Central memory CD8-positive, alpha-beta T cell (primary cell): ENCODE measurements at regions not wholly inside any gene's neighbourhood (a gene's known extent, or its start where the extent isn't known, plus 50 kb on each side); places are given as distances from the start of the nearest gene placed in this dataset.

Experiments used
- ATAC-seq: fragments of 150-1000 bp; cut with Tn5 transposase; replicated peaks from 2 replicates; pipeline ENCODE4 v1.10.0; 2022; ENCODE audit warnings: mild to moderate bottlenecking, moderate FRiP score, moderate number of reproducible peaks; ENCODE audit not compliant: poor library complexity, severe bottlenecking; ENCODE audit errors: extremely low read depth
- DNase-seq, 2 donors: peaks; one replicate each; pipeline ENCODE4 v3.0.0; 2021; ENCODE audit warnings: low spot score in 2 of 2
- H3K27ac Mint-ChIP-seq: one replicate; pipeline ENCODE4 v1.8.0; 2022; ENCODE audit warnings: low read depth, mild to moderate bottlenecking, moderate library complexity, mixed read lengths
- H3K27me3 Mint-ChIP-seq: one replicate; pipeline ENCODE4 v1.8.0; 2022; ENCODE audit warnings: mixed read lengths
- H3K36me3 Mint-ChIP-seq: one replicate; pipeline ENCODE4 v1.8.0; 2022; ENCODE audit warnings: mild to moderate bottlenecking, moderate library complexity, mixed read lengths; ENCODE audit not compliant: insufficient read depth
- H3K4me1 Mint-ChIP-seq: one replicate; pipeline ENCODE4 v1.8.0; 2022; ENCODE audit warnings: mixed read lengths
- H3K4me3 Mint-ChIP-seq: one replicate; pipeline ENCODE4 v1.8.0; 2022; ENCODE audit warnings: mild to moderate bottlenecking, moderate library complexity, mixed read lengths
- H3K9me3 Mint-ChIP-seq: one replicate; pipeline ENCODE4 v1.8.0; 2022; ENCODE audit warnings: mixed read lengths

DNA sequence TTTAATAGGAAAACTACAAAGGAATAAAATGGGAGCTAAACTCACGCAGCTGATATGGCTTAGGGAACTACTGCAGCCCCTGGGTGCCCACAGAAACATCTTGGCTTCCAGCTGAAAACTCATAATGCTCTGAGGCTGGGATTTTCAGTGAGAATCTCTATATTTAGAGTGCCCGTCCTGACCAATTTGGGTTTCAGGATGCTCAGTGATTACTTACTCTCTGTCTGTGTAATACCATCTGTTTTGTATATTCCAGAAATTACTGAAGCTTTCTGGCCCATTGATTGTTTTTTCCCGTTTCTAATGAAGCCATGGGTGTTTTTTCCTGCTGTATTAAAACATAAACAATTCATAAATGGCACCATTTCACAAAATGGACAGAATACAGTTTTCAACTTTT is 50.6 kb upstream of the ZNF385D start:
- Mint-ChIP-seq H3K9me3 (peaks cover 30% of the 10 kb centered on the region), H3K27ac (no peak overlapping the region), H3K36me3 (no peaks in the 10 kb centered on the region), H3K4me3 (no peak overlapping the region), H3K4me1 (no peaks in the 10 kb centered on the region), H3K27me3 (no peaks in the 10 kb centered on the region)
- no peak for ATAC-seq
- DNase-seq, result no peak

DNA sequence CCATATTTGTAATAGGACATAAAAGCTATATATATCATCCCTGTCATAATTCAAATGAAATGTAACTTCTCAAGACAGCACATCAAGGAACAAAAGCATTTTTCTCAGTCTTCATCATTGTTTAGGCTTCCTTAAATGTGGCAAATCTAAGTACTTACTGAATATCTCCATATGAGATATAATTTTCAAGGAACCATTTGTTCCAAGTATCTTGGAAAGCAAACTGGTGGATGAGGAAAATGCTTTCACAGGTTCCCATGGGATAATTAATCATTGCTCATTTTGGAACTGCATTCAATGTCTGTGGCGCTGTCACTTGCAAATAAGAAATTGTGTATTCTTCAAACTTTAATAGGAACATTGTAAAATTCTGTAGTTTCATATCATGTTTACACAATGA is 52.6 kb upstream of the ZNF385D start:
- no peaks in the 10 kb centered on the region for H3K4me1 Mint-ChIP-seq
- H3K27ac Mint-ChIP-seq, result no peak overlapping the region
- ATAC-seq, result no peak
- H3K4me3 Mint-ChIP-seq, result no peak overlapping the region
- no peak for DNase-seq
- H3K36me3 Mint-ChIP-seq, result no peaks in the 10 kb centered on the region
- no peaks in the 10 kb centered on the region for H3K27me3 Mint-ChIP-seq
- peaks cover 16% of the 10 kb centered on the region for H3K9me3 Mint-ChIP-seq

- no peak overlapping the region for H3K4me3 Mint-ChIP-seq
- H3K4me1 Mint-ChIP-seq, result no peaks in the 10 kb centered on the region
- no peak overlapping the region for H3K27ac Mint-ChIP-seq
- ATAC-seq, result no peak
- H3K27me3 Mint-ChIP-seq, result no peaks in the 10 kb centered on the region
- peaks cover 8% of the 10 kb centered on the region for H3K9me3 Mint-ChIP-seq
- no peaks in the 10 kb centered on the region for H3K36me3 Mint-ChIP-seq
- no peak for DNase-seq
Observed at GRCh38 chr3:21804330-21804729, 53.3 kb upstream of the ZNF385D start.

DNA sequence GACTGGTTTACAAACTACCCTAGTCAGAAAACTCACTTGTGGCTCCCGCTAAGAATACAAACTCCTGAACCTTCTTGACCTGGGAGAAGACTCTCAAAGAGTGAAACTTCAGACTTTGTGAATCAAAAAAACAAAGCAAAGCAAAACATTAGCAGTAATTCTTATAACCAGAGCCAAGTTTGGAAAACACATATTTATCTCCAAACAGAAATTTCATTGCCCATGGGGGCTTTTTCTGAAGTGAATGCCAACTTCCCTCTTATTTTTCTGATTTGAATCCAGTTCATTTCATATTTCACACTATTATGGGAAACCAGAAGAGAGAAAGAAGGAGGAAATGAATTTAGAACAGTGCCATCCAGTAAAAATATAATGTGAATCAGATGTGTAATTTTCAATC is 55.7 kb upstream of the ZNF385D start:
- ATAC-seq (no peak), DNase-seq (no peak)
- H3K27me3 Mint-ChIP-seq, result no peaks in the 10 kb centered on the region
- no peak overlapping the region for H3K4me3 Mint-ChIP-seq
- H3K36me3 Mint-ChIP-seq, result no peaks in the 10 kb centered on the region
- H3K4me1 Mint-ChIP-seq, result no peaks in the 10 kb centered on the region
- H3K9me3 Mint-ChIP-seq, result peaks cover 6% of the 10 kb centered on the region
- no peak overlapping the region for H3K27ac Mint-ChIP-seq

GRCh38 chr3:21825684-21826083 is 74.7 kb upstream of the ZNF385D start:
- Mint-ChIP-seq H3K27me3 (no peaks in the 10 kb centered on the region), H3K4me1 (no peaks in the 10 kb centered on the region), H3K27ac (no peak overlapping the region), H3K36me3 (no peaks in the 10 kb centered on the region), H3K4me3 (no peak overlapping the region), H3K9me3 (peaks cover 20% of the 10 kb centered on the region)
- no peak for ATAC-seq
- no peak for DNase-seq

DNA sequence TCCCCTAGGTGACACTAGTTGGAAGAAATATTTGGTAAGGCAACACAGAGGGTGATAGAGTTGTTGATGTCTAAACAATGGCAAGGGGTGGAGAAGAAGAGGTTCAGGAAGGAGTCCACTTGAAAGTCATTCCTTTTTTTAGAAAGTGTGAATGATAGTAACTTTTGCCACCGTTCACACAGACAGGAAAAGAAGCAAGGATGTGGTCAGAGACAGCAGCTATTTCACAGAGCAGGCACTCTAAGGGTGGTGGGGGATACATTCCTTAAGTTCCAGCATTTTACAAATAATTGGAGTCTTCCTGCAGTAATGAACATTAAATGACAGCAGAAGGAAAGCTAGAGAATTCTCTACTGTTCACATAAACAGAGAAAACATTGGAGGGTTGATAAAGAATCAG is 75.4 kb upstream of the ZNF385D start:
- no peaks in the 10 kb centered on the region for H3K36me3 Mint-ChIP-seq
- no peaks in the 10 kb centered on the region for H3K4me1 Mint-ChIP-seq
- H3K9me3 Mint-ChIP-seq, result peaks cover 20% of the 10 kb centered on the region
- H3K27me3 Mint-ChIP-seq, result no peaks in the 10 kb centered on the region
- H3K4me3 Mint-ChIP-seq, result no peak overlapping the region
- ATAC-seq (no peak), DNase-seq (no peak)
- H3K27ac Mint-ChIP-seq, result no peak overlapping the region

- no peaks in the 10 kb centered on the region for H3K4me1 Mint-ChIP-seq
- H3K36me3 Mint-ChIP-seq, result no peaks in the 10 kb centered on the region
- no peak for DNase-seq
- no peaks in the 10 kb centered on the region for H3K27me3 Mint-ChIP-seq
- peaks cover 26% of the 10 kb centered on the region for H3K9me3 Mint-ChIP-seq
- H3K27ac Mint-ChIP-seq, result no peak overlapping the region
- no peak overlapping the region for H3K4me3 Mint-ChIP-seq
- ATAC-seq, result no peak
Observed at GRCh38 chr3:21830541-21830940, 79.5 kb upstream of the ZNF385D start.

GRCh38 chr3:21835264-21835663 is 84.3 kb upstream of the ZNF385D start:
- ATAC-seq (no peak), DNase-seq (no peak)
- no peaks in the 10 kb centered on the region for H3K36me3 Mint-ChIP-seq
- no peaks in the 10 kb centered on the region for H3K4me1 Mint-ChIP-seq
- H3K27me3 Mint-ChIP-seq, result no peaks in the 10 kb centered on the region
- peaks cover 18% of the 10 kb centered on the region for H3K9me3 Mint-ChIP-seq
- no peak overlapping the region for H3K27ac Mint-ChIP-seq
- no peak overlapping the region for H3K4me3 Mint-ChIP-seq

DNA sequence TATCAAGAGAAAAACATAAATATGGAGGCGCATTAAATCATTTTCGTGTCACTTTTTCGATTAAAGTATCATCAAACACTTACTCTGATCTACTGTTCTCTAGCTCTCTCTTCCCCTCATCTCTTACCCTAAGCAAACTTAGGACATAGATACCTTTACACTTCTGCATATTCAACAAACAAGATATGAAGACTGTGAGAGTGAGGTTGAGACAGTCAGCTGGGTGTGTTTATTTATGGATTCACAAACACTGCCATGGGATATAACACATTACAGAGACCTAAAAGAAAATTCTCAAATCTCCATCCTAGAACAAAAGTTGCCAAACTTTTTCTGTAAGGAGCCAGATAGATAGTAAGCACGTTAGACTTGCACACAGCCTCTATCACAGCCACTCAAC is 85.2 kb upstream of the ZNF385D start:
- Mint-ChIP-seq H3K4me1 (no peaks in the 10 kb centered on the region), H3K27me3 (no peaks in the 10 kb centered on the region), H3K4me3 (no peak overlapping the region), H3K36me3 (no peaks in the 10 kb centered on the region), H3K27ac (no peak overlapping the region), H3K9me3 (peaks cover 23% of the 10 kb centered on the region)
- no peak for DNase-seq
- no peak for ATAC-seq

DNA sequence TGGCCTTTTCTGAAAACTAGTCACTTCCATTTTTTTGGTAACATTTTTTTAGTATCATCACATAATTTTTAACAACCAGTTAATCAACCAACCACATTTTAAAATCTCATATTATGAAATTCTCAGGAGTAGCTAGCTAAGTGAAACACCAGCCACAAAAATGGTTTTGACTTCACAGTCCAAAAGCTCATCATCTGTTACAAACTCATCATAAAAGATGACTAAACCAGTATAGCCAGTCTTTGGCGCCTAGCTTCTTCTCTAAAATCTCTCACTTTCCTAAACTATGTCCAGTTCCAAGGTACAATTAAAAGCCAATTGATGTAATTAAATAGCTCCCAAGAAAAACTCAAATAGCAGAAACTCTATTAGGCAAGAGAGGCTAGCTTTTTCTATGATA is 88.2 kb upstream of the ZNF385D start:
- ATAC-seq, result no peak
- no peaks in the 10 kb centered on the region for H3K36me3 Mint-ChIP-seq
- DNase-seq, result no peak
- H3K9me3 Mint-ChIP-seq, result peaks cover 24% of the 10 kb centered on the region
- H3K4me3 Mint-ChIP-seq, result no peak overlapping the region
- H3K27ac Mint-ChIP-seq, result no peak overlapping the region
- no peaks in the 10 kb centered on the region for H3K27me3 Mint-ChIP-seq
- no peaks in the 10 kb centered on the region for H3K4me1 Mint-ChIP-seq

DNA sequence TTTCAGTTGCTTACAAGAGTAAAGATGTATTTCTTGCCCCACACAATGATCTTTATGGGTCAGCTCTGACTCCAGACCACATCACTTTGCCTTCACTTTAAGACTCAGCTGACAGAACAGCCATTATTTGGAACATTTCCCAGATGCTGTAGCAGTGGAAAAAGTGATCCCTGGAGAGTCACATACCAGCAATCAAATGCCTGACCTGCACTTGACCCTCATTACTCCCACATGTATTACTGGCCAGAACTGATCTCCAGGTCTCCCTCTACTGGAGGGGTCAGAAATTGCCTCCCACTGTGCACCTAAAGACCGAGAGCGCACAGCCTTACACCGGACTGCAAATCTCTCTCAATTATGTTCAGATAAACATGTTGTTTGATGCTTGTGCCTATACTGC is 88.6 kb upstream of the ZNF385D start:
- H3K4me3 Mint-ChIP-seq, result no peak overlapping the region
- no peak overlapping the region for H3K27ac Mint-ChIP-seq
- DNase-seq (no peak), ATAC-seq (no peak)
- no peaks in the 10 kb centered on the region for H3K36me3 Mint-ChIP-seq
- H3K27me3 Mint-ChIP-seq, result no peaks in the 10 kb centered on the region
- H3K9me3 Mint-ChIP-seq, result peaks cover 24% of the 10 kb centered on the region
- no peaks in the 10 kb centered on the region for H3K4me1 Mint-ChIP-seq

DNA sequence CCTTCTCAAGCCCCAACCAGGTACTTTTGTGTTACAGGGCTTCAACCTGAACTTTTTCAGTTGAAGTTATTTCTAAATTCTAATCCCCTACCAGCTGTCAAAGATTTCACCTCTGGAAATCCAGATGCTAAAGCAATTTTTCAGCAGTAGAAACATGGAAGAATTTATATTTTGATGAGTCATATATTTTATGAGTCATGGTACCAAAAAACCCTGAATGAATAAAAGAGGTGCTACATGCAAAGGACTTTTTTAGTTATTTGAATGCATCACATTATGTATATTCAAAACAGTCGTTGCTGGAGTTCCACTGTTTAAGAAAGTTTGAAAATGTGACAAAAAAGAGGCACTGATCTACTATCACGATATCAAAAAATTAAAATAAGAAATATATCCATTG is 96.0 kb upstream of the ZNF385D start:
- DNase-seq (no peak), ATAC-seq (no peak)
- no peaks in the 10 kb centered on the region for H3K4me1 Mint-ChIP-seq
- no peaks in the 10 kb centered on the region for H3K27me3 Mint-ChIP-seq
- H3K36me3 Mint-ChIP-seq, result no peaks in the 10 kb centered on the region
- H3K27ac Mint-ChIP-seq, result no peak overlapping the region
- H3K9me3 Mint-ChIP-seq, result peaks cover 21% of the 10 kb centered on the region
- H3K4me3 Mint-ChIP-seq, result no peak overlapping the region

DNA sequence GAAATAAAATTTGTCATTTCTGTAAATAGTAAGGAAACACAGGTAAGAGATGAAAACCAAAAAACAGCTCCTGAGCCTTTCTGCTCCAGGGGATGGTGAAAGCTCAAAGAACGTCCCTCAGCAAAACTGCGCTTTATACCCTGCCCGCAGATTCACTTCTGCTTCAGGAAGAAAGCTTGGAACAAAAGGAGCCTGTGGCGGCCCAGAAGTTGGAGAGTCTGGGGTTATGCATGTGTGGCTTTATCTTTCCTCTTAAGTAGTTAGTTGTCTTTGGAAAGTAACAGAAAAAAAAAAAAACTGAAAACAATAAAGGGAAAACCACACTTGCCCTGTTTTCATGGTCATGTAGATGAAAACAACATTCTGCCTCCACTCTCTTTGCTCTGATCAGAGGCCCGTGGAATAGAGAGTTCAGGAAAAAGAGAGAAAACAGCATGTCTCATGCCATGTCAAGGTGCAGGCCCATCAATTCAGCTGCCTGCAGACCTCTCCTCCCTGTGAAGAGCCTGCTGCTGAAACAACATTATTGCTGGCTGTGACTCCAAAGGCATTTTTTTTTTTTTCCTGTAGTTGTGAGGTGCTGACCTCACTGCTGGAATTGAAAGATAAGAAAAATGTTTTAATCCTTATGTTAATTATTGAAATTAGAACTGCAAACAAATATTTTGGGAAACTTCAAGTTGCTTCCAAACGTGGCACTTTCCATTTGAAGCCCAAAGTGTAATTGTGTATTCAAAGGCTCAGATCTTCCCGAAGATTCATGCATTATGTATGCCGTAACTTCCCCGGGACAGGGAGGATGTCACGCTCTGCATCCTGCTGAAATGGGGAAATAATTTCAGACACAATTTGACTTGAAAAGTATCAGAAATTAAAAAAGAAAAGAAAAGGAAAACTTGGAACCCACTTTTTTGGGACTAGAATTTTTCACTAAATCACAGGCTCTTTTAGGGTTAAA is 108.4 kb upstream of the ZNF385D start:
- no peaks in the 10 kb centered on the region for H3K36me3 Mint-ChIP-seq
- H3K4me3 Mint-ChIP-seq, result no peak overlapping the region
- DNase-seq (no peak), ATAC-seq (no peak)
- no peaks in the 10 kb centered on the region for H3K27me3 Mint-ChIP-seq
- peaks cover 29% of the 10 kb centered on the region for H3K9me3 Mint-ChIP-seq
- H3K4me1 Mint-ChIP-seq, result no peaks in the 10 kb centered on the region
- H3K27ac Mint-ChIP-seq, result no peak overlapping the region
